ENCODE measurements at regions not wholly inside any gene's neighbourhood (a gene's known extent, or its start where the extent isn't known, plus 50 kb on each side); places are given as distances from the start of the nearest gene placed in this dataset.
"Not testable (repeated sequence)": the region's sequence is repeated elsewhere in the genome, so short reads cannot be mapped to it uniquely, and the experiment has no call there.

DNA sequence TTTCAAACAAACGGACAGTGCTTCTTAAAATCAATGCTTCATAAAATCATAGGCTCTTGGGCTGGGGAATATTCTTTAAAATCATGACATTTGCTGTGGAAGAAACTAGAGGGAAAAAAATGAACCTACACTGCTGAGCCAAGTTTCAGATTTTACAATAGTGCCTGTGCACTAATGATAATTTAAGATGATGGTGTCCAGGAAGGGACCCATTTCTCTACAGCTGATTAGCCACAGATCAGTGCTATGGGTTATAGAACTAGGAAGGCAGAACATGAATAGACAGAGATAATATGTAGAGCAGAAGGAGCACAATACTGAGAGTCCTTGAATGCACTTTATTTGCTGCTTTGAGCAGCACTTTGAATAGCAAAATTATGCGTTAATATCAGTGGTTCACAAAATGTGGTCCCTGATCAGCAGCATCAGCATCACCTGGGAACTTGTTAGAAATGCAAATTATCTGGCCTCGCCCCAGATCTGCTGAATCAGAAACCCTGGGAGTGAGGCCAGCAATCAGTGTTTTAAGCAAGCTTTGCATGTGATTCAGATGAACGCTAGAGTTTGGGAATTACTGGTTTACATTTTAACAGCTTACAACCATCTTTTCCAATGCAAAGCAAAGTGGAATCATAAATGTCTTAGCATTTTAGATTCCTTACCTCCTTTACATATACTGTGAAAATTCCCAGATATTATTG is 135.8 kb upstream of the ANKRD28 start:
- peak; percentile 50 for DNase-seq (ENCODE audit: low read depth)
- TF ChIP-seq, protein P1, sequence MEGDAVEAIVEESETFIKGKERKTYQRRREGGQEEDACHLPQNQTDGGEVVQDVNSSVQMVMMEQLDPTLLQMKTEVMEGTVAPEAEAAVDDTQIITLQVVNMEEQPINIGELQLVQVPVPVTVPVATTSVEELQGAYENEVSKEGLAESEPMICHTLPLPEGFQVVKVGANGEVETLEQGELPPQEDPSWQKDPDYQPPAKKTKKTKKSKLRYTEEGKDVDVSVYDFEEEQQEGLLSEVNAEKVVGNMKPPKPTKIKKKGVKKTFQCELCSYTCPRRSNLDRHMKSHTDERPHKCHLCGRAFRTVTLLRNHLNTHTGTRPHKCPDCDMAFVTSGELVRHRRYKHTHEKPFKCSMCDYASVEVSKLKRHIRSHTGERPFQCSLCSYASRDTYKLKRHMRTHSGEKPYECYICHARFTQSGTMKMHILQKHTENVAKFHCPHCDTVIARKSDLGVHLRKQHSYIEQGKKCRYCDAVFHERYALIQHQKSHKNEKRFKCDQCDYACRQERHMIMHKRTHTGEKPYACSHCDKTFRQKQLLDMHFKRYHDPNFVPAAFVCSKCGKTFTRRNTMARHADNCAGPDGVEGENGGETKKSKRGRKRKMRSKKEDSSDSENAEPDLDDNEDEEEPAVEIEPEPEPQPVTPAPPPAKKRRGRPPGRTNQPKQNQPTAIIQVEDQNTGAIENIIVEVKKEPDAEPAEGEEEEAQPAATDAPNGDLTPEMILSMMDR (IDR thresholded peaks at IDR 0.05; ENCODE audit: insufficient read depth, low read length): no peak
- no peak overlapping the region for H3K4me3 ChIP-seq (ENCODE audit: low read depth, low read length)

DNA sequence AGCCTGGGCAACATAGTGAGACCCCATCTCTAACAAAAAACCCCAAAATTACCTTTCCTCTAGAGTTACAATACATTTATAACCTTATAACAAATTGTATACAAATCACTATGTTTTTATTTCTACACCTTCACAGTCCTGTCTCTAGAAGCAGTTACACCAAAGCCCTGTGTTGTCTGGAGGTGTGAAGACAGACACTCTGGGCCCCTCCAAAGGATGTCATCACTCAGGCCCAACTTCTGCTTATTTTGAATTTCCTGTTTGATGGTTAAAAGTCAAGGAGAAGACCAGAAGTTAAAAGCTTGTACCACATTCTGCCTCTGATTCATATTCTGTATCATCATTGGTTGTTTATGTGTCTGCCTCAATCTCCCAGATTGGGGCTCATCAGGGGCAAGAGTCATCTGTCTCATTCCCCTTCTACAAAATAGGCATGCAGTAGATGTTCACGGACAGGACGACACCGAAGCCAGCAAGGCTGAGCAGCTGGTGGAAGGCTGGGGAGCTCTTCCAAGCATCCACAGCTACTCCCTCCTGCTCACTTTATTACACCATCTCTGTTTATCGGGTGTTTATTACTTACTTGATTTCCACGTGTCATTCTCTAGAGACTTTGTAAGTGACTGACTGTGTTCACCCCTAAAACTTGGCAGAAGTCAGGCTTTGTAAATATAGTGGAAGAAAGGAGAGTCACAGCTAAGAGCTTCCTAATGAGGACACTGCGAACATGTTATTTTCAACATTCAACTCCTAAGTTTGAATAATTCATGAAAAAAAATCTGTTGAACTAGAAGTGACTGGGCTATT is 136.8 kb upstream of the ANKRD28 start:
- no peak for DNase-seq (ENCODE audit: low read depth)
- TF ChIP-seq, protein P1 (IDR thresholded peaks at IDR 0.05; ENCODE audit: insufficient read depth, low read length): no peak
- H3K4me3 ChIP-seq (ENCODE audit: low read depth, low read length): no peak overlapping the region

DNA sequence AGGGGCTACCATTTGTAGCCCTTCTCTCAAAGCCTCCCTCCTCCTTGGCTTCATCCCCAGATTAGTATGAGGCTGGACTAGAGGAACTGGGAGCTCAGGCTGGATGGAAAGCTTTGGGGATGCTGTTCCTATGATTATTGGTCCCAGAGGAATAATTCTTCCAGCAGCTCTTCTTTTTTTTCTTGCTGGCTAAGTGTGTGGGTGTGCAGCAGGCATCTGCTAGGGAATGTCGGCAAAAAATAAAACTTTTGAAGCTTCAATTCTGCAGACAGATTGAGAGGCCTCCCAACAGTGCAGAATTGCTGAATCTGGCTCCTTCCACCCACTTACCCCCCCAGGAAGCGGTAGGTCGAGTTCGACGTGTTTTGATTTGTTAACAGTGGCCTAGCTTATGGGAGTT is 138.5 kb upstream of the ANKRD28 start:
- DNase-seq (ENCODE audit: low read depth): peak; percentile 25
- TF ChIP-seq, protein P1 (IDR thresholded peaks at IDR 0.05; ENCODE audit: insufficient read depth, low read length): no peak
- H3K4me3 ChIP-seq (ENCODE audit: low read depth, low read length): no peak overlapping the region

DNA sequence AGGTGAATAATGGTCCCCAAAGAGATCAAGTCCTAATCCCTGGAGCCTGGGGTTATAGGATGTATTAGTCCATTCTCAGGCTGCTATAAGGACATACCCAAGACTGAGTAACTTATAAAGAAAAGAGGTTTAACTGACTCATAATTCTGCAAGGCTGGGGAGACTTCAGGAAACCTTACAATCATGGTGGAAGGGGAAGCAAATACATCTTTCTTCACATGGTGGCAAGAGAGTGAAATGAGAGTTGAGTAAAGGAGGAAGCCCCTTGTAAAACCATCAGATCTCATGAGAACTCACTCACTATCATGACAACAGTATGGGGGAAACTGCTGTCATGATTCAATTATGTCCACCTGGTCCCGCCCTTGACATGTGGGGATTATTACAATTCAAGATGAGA is 142.9 kb upstream of the ANKRD28 start:
- TF ChIP-seq, protein P1 (IDR thresholded peaks at IDR 0.05; ENCODE audit: insufficient read depth, low read length): no peak
- no peak overlapping the region for H3K4me3 ChIP-seq (ENCODE audit: low read depth, low read length)
- DNase-seq (ENCODE audit: low read depth): no peak

DNA sequence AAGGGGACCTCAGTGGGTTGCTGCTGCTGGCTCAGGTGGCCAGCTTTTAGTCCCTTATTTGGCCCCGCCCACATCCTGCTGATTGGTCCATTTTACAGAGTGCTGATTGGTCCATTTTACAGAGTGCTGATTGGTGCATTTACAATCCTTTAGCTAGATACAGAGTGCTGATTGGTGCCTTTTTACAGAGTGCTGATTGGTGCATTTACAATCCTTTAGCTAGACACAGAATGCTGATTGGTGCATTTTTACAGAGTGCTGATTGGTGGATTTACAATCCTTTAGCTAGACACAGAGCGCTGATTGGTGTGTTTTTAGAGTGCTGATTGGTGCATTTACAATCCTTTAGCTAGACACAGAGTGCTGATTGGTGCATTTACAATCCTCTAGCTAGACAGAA is 143.7 kb upstream of the ANKRD28 start:
- H3K4me3 ChIP-seq (ENCODE audit: low read depth, low read length); DNase-seq (ENCODE audit: low read depth): not testable (repeated sequence)

DNA sequence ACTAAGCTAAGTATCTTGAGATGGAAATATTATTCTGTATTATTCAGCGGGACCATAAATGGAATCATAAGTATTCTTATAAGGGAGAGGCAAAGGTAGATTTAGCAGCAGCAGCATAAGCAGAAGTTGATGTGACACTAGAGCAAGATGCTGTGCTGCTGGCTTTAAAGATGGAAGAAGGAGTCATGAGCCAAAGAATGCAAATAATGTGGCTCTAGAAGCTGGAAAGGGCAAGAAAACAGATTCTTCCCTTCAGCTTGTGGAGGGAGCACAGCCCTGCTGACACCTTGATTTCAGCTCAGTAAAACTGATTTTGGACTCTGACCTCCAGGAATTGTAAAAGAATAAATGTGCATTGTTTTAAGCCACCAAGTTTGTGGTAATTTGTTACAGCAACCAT is 144.2 kb upstream of the ANKRD28 start:
- H3K4me3 ChIP-seq (ENCODE audit: low read depth, low read length): no peak overlapping the region
- TF ChIP-seq, protein P1 (IDR thresholded peaks at IDR 0.05; ENCODE audit: insufficient read depth, low read length): no peak
- DNase-seq (ENCODE audit: low read depth): no peak

DNA sequence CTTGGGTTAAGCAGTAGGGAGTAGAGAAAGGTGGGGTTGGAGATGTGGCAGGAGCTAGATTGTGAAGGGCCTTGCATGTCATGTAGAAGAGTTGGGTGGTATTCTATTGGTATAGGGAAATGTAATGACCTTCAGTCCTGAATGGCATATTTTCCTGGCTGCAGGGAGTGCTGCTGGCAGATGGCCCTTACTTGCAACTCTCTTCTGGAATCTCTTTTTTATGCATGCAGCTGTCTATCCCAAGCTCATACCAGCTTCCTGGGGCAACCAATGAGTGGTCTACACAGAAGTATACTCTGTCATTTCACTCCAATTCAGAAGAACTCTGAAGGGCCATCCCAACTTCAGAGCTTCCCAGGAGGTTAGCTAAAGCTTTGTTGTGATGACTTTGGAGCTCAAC is 144.7 kb upstream of the ANKRD28 start:
- TF ChIP-seq, protein P1 (IDR thresholded peaks at IDR 0.05; ENCODE audit: insufficient read depth, low read length): no peak
- no peak for DNase-seq (ENCODE audit: low read depth)
- H3K4me3 ChIP-seq (ENCODE audit: low read depth, low read length): no peak overlapping the region

Measured in fibroblast of the aortic adventitia (primary cell).